ENCODE measurements at regions not wholly inside any gene's neighbourhood (a gene's known extent, or its start where the extent isn't known, plus 50 kb on each side); places are given as distances from the start of the nearest gene placed in this dataset.

DNA sequence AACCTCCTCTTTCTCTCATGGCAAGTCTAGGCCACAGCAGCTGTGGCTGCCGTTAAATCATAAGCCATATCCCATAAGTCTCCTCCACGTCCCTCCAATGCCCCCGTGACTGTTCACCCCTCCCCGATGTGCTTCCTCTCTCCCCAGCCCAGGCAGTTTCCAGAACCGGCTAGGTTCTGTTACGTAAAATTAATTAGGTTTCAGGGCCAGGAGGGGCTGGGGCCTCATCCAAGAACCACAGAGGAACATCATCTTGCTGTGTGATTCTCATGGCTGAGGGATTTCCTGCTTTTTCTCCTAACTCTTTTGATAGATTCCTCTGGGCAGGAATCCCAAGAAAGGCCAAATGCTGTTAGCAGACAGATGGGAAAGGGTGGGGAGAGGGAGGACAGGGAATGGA is 141.8 kb upstream of the AJAP1 start:
- TF ChIP-seq CTCF (IDR thresholded peaks at IDR 0.05), result no peak
- TF ChIP-seq POLR2A (IDR thresholded peaks at IDR 0.05), result no peak

Data from tibial nerve (tissue), 3 donors.